Upper lobe of right lung (tissue), 1 donor: ENCODE measurements at regions not wholly inside any gene's neighbourhood (a gene's known extent, or its start where the extent isn't known, plus 50 kb on each side); places are given as distances from the start of the nearest gene placed in this dataset.

Experiments
- ATAC-seq: fragments of 200-7000 bp; cut with Tn5 transposase; one replicate; pipeline ENCODE4 v1.9.1; 2020; ENCODE audit warnings: mild to moderate bottlenecking, moderate library complexity
- DNase-seq: peaks from one replicate; pipeline ENCODE4 v3.0.0-alpha.2; 2020
- H3K27ac ChIP-seq: fragments of 200-600 bp; one replicate; pipeline ENCODE4 v1.8.0; 2022
- H3K27me3 ChIP-seq: fragments of 200-600 bp; one replicate; pipeline ENCODE4 v1.8.0; 2022; ENCODE audit warnings: mild to moderate bottlenecking
- H3K36me3 ChIP-seq: fragments of 200-600 bp; one replicate; pipeline ENCODE4 v1.8.0; 2022
- H3K4me1 ChIP-seq: fragments of 200-600 bp; one replicate; pipeline ENCODE4 v1.8.0; 2022
- H3K4me3 ChIP-seq: fragments of 200-600 bp; one replicate; pipeline ENCODE4 v1.8.0; 2022; ENCODE audit warnings: mild to moderate bottlenecking
- H3K9me3 ChIP-seq: fragments of 200-600 bp; one replicate; pipeline ENCODE4 v1.8.0; 2022
- CTCF ChIP-seq: fragments of 200-600 bp; IDR thresholded peaks from one replicate; pipeline ENCODE4 v1.8.0; 2022; ENCODE audit warnings: antibody characterized with exemption
- intact Hi-C: fragments of 100-400 bp; cut with DNase I; formaldehyde crosslinking; loops from one replicate; pipeline ENCODE4 v1.11.0; 2022
- donor health status: DM: no; HTN: yes; CAD: no; lungs with severe emphysema.

GRCh38 chr1:2916706-2917105 is 104.6 kb upstream of the ACTRT2 start:
- no peaks in the 10 kb centered on the region for H3K27me3 ChIP-seq
- no peaks in the 10 kb centered on the region for H3K36me3 ChIP-seq
- no peak overlapping the region for H3K27ac ChIP-seq
- DNase-seq = no peak
- intact Hi-C loops = no loop called here
- no peak overlapping the region for H3K4me3 ChIP-seq
- no peaks in the 10 kb centered on the region for H3K4me1 ChIP-seq
- no peak for ATAC-seq
- H3K9me3 ChIP-seq = no peaks in the 10 kb centered on the region
- no peak for TF ChIP-seq CTCF

- no peak for ATAC-seq
- Histone ChIP-seq H3K4me3 (no peak overlapping the region), H3K9me3 (no peaks in the 10 kb centered on the region), H3K27me3 (no peaks in the 10 kb centered on the region), H3K27ac (no peak overlapping the region), H3K4me1 (no peaks in the 10 kb centered on the region), H3K36me3 (no peaks in the 10 kb centered on the region)
- TF ChIP-seq CTCF = no peak
- DNase-seq = no peak
- intact Hi-C loops = no loop called here
Measured at GRCh38 chr1:2917284-2917683, 104.0 kb upstream of the ACTRT2 start.

- DNase-seq (no peak), ATAC-seq (no peak)
- no peak overlapping the region for H3K27ac ChIP-seq
- TF ChIP-seq CTCF = no peak
- no peaks in the 10 kb centered on the region for H3K9me3 ChIP-seq
- no peaks in the 10 kb centered on the region for H3K4me1 ChIP-seq
- H3K27me3 ChIP-seq = peaks cover 11% of the 10 kb centered on the region
- intact Hi-C loops = no loop called here
- no peak overlapping the region for H3K4me3 ChIP-seq
- H3K36me3 ChIP-seq = no peaks in the 10 kb centered on the region
Measured at GRCh38 chr1:2918441-2918840, 102.8 kb upstream of the ACTRT2 start.

- intact Hi-C loops = no loop called here
- H3K27ac ChIP-seq = no peak overlapping the region
Measured at GRCh38 chr1:2919841-2920240, 101.4 kb upstream of the ACTRT2 start.

GRCh38 chr1:2920421-2921015 is 100.7 kb upstream of the ACTRT2 start:
- H3K9me3 ChIP-seq = no peaks in the 10 kb centered on the region
- no peak for ATAC-seq
- H3K36me3 ChIP-seq = no peaks in the 10 kb centered on the region
- no peak for DNase-seq
- intact Hi-C loops = no loop called here
- no peaks in the 10 kb centered on the region for H3K4me1 ChIP-seq
- H3K27me3 ChIP-seq = peaks cover 28% of the 10 kb centered on the region
- TF ChIP-seq CTCF = no peak
- H3K4me3 ChIP-seq = no peak overlapping the region
- H3K27ac ChIP-seq = no peak overlapping the region

More at GRCh38 chr1:2919841-2920240, 101.4 kb upstream of the ACTRT2 start:
- Histone ChIP-seq H3K27me3 (peaks cover 23% of the 10 kb centered on the region), H3K4me1 (no peaks in the 10 kb centered on the region), H3K36me3 (no peaks in the 10 kb centered on the region), H3K4me3 (no peak overlapping the region), H3K9me3 (no peaks in the 10 kb centered on the region)
- TF ChIP-seq CTCF = no peak
- DNase-seq (no peak), ATAC-seq (no peak)
